Stimulated activated CD4-positive, alpha-beta T cell treated with anti-CD3 and anti-CD28 coated beads, Interleukin-4, amount 100 ng/mL, for 4 hours (primary cell): ENCODE measurements at regions not wholly inside any gene's neighbourhood (a gene's known extent, or its start where the extent isn't known, plus 50 kb on each side); places are given as distances from the start of the nearest gene placed in this dataset.
"Not testable (repeated sequence)": the region's sequence is repeated elsewhere in the genome, so short reads cannot be mapped to it uniquely, and the experiment has no call there.

Experiments
- DNase-seq, 2 experiments: peaks; one replicate each; pipeline ENCODE4 v3.0.0-alpha.2; 2020

DNA sequence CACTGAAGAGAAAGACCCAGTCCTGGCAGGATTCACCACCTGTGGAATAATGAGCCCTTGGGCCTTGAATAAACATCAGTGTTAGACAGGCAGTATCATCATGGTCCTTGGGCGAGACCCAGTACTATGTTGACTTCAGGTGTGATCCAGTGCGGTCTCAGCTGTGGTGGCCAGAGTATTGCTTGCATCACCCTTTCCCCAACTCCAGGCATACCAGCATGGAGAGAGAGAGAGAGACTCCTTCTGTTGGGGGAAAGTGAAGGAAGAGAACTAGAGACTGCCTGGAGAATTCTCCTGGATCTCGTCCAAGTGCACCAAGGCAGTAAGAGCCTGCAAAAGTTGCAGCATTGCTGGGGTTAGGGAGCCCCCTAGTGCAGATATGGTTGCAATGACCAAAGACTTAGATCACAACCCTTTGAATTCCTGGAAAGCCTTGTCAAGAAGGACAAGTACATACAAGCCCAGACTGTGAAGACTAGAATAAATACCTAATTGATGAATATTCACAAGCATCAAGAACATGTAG lies 61.1 kb upstream of the VAMP7 start:
- peak; percentile 21 to 23 for DNase-seq

- no peak for DNase-seq
Observed at GRCh38 chrX:155819525-155819924, 61.6 kb upstream of the VAMP7 start.

- DNase-seq = not testable (repeated sequence)
Observed at GRCh38 chrX:155814391-155814790, 66.8 kb upstream of the VAMP7 start.

GRCh38 chrX:155779831-155780230 lies 101.3 kb upstream of the VAMP7 start:
- no peak for DNase-seq

- DNase-seq = no peak
Observed at GRCh38 chrX:155778844-155779553, 102.1 kb upstream of the VAMP7 start.

DNA sequence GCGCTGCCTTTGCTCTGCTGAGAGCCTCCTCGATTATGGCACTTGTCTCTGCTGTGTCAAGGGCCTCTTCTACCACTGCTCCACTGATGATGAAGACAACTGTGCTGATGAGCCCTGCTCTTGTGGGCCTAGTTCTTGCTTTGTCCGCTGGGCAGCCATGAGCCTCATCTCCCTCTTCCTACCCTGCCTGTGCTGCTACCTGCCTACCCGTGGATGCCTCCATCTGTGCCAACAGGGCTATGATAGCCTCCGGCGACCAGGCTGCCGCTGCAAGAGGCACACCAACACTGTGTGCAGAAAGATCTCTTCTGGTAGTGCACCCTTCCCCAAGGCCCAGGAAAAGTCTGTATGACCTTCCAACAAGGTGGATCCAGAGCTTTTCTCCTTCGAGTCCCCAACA lies 106.8 kb upstream of the VAMP7 start:
- DNase-seq = no peak

GRCh38 chrX:155767876-155768769 lies 113.0 kb upstream of the VAMP7 start:
- no peak for DNase-seq

DNA sequence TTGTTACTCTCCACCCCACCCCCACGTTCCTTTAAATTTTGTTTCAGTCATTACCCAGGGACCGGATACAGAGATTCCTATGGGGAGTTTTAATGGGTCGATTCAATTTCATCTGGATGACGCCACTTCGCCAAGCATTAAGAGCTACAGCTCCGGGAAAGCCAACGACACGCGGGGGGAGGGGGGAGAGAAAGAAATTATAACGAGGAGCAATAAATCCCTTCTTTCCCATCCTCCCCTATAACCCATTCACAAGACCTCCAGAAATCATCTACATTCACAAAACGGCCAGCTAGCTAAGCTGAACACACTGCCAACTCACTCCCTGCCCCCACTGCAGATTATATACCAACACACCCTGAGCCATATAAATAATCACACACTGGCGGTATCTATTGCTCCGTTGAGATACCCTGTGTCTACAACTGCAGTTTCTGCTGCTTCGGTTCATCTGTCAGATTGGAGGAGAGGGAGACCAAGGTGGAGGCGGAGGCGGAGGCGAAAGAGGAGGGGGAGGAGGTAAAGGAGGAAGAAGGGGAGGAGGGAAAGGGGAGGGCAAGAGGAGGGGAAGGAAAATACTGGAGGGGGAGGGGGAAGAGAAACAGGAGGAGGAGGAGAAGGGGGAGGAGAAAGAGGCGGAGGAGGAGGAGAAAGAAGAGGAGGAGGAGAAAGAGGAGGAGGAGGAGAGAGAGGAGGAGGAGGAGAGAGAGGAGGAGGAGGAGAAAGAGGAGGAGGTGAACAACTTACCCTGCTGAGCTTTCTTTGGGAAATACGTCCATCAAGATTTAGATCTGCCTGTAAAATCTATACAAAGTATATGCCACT lies 113.9 kb upstream of the VAMP7 start:
- DNase-seq = peak; percentile 9 to 55

DNA sequence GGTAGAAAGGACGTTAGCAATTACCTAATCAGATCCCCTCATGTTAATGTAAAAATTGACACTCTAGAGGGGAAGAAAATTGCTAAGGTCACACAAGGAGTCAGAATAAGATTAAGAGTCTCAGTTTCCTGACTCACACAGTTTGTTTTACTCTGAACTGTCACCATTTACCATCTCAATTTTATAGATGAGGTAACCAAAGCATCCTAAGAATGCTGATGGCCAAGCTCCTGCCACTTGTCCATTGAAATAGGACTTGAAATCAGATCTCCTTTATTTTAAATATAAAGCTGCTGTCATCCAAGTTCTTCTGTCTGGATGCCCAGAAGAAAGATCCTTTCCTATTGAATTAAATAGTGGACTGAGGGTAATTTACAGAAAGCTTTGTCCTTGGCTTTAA lies 114.8 kb upstream of the VAMP7 start:
- no peak for DNase-seq

DNA sequence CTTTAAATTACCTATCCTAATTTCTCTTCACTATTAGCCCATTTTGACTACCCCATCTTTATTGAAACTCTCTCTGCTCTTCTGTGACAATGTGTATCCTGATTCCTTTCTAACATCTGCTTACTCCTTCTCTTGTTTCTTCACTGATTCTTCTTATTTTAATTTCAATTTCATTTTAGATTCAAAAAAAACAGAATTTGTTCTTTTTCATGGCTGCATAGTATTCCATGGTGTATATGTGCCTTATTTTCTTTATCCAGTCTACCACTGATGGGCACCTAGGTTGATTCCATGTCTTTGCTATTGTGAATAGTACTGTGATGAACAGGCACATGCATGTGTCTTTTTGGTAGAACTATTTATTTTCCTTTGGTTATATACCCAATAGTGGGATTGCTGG lies 120.0 kb upstream of the VAMP7 start:
- no peak for DNase-seq

- no peak for DNase-seq
Observed at GRCh38 chrX:155757046-155757759, 123.9 kb upstream of the VAMP7 start.

- DNase-seq = no peak
Observed at GRCh38 chrX:155755706-155756337, 125.3 kb upstream of the VAMP7 start.

DNA sequence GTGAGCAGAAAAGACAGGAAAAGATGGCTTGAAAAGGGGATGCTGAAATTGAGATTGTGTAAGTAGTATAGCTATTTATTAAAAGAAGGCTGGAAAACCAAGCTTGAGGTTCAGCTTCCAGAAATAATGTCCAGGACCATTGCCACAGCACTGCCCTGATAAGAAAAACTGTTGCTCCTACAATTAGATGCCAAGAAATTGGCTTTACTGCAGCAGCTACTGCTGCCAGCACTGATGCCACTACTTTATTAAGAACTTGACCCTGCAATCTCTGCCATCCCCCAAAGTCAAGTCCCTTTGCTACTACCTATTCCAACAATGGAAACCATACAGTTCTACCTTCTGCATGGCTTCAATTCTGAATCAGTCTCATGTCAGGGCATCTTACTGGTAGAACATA lies 130.0 kb upstream of the VAMP7 start:
- no peak for DNase-seq

DNA sequence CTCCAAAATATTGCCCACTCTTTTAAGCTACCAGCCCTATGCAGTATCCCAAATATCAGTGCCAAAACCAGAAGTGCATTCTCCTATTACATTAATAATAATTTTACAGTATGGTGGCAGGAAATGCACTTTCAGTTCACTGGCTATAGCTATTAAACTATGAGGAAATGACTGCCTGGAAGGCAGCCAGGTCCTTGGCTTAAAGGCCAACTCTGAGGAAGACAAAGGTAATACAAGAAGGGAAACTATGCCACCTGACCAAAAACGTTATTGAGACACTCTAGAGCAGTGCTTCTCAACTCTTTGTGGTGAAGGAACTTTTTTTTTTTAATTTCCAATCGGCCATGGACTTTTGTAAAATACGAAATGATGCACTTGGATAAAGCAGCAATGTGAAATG lies 133.6 kb upstream of the VAMP7 start:
- no peak for DNase-seq

GRCh38 chrX:155745792-155746191 lies 133.0 kb upstream of the TMLHE start:
- DNase-seq = no peak

DNA sequence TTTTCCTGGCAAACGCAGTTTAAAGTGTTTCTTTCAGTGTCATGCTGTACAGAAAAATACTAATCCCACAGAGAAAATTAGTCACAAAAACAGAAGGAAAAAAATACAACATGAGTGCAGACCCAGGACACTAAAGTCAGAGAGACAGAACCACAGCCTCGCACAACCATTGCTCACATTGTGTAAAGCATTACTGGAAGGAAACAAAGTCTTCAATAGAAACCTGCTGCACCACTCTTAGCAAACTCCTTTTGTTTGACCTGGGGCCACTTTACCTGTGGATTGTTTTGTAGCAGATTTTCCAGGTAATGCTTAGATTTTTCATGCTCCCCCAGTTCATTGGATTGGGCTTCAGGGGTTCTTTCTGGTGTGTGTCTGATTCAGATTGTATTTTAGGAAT lies 131.8 kb upstream of the TMLHE start:
- no peak for DNase-seq

DNA sequence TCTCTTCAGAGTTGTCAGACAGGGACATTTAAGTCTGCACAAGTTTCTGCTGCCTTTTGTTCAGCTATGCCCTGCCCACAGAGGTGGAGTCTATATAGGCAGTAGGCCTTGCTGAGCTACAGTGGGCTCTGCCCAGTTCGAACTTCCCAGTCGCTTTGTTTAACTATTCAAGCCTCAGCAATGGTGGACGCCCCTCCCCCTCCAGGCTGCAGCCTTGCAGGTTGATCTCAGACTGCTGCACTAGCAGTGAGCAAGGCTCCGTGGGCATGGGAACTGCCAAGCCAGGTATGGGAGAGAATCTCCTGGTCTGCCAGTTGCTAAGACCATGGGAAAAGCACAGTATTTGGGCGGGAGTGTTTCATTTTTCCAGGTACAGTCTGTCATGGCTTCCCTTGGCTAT lies 115.6 kb upstream of the TMLHE start:
- DNase-seq = not testable (repeated sequence)

DNA sequence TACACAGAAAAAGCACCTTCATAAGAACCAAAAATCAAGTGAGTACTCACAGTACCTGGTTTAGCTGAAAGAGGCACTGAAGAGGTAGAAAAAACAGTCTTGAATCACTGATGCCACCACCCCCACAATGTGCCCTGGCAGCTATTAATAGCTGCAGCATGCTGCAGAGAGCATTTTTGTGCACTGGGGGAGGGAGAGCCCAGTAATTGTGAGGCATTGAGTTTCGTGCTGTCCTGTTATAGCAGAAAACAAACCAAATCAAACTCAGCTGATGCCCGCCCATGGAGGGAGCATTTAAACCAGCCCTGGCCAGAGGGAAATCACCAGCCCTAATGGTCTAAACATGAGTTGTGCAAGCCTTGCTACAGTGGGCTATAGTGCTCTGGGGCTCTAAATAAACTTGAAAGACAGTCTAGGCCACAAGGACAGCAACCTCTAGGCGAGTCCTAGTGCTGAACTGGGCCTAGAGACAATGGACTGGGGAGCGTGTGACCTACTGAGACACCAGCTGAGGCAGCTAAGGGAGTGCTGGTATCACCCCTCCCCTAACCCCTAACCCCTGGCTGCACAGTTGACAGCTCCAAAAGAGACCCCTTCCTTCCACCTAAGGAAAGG lies 106.3 kb upstream of the TMLHE start:
- DNase-seq = no peak

DNA sequence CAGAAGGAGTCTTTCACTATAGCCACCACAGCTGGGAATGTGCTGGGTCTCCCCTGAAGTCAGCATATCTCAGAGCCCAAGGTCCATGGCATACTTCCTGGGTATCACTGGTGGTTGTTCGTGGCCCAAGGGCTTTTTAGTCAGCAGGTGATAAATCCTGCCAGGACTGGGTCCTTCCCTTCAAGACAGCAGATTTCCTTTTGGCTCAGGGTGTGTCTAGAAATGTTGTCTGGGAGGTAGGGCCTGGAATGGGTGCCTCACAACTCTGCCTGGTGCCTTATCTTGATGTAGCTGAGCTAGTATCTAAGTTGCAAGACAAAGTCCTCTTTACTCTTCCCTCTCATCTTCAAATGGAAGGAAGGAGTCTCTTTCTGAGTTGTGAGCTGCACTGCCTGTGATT lies 102.4 kb upstream of the TMLHE start:
- no peak for DNase-seq

- DNase-seq = no peak
Observed at GRCh38 chrX:155695419-155695818, 82.7 kb upstream of the TMLHE start.

DNA sequence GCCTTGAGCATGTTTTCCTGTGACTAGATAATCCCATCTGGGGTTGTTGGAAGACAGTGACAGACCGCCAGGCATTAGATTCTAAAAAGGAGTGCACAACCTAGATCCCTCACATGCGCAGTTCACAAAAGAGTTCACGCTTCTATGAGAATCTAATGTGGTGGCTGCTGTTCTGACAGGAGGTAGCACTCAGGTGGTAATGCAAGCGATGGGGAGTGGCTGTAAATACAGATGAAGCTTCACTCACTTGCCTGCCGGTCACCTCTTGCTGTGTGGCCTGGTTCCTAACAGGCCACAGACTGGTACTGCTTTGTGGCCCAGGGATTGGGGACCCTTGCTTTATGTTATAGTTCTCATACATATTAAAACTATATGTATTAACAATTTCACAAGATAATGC lies 81.9 kb upstream of the TMLHE start:
- no peak for DNase-seq

GRCh38 chrX:155682834-155683233 lies 70.1 kb upstream of the TMLHE start:
- no peak for DNase-seq
